ENCODE measurements at regions not wholly inside any gene's neighbourhood (a gene's known extent, or its start where the extent isn't known, plus 50 kb on each side); places are given as distances from the start of the nearest gene placed in this dataset.

DNA sequence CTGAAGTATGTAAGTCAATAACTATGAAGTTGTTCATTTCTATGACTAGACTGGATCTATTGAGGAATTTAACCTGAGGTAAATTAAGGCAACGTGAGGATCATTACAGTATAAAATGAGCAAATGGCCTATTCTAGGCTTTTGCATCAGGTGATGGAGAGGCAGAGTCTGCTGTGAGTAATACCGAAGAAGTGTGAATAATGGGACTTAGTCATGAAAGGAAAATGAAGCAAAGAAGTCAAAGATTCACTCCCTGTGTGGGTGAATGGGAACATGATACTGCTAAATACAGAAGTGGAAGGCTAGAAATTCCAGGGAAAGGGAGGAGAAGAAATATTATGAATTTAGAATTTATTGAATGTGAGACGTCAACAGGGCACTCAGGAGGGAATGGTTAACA lies 774.1 kb downstream of the LIG4 start:
- no peak for TF ChIP-seq ZFX (IDR thresholded peaks at IDR 0.05)
- TF ChIP-seq, protein P1, sequence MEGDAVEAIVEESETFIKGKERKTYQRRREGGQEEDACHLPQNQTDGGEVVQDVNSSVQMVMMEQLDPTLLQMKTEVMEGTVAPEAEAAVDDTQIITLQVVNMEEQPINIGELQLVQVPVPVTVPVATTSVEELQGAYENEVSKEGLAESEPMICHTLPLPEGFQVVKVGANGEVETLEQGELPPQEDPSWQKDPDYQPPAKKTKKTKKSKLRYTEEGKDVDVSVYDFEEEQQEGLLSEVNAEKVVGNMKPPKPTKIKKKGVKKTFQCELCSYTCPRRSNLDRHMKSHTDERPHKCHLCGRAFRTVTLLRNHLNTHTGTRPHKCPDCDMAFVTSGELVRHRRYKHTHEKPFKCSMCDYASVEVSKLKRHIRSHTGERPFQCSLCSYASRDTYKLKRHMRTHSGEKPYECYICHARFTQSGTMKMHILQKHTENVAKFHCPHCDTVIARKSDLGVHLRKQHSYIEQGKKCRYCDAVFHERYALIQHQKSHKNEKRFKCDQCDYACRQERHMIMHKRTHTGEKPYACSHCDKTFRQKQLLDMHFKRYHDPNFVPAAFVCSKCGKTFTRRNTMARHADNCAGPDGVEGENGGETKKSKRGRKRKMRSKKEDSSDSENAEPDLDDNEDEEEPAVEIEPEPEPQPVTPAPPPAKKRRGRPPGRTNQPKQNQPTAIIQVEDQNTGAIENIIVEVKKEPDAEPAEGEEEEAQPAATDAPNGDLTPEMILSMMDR (conservative IDR thresholded peaks at IDR 0.05): no peak
- no peak overlapping the region for H3K27ac ChIP-seq

- TF ChIP-seq, protein P1 (conservative IDR thresholded peaks at IDR 0.05): no peak
- no peak for TF ChIP-seq ZFX (IDR thresholded peaks at IDR 0.05)
- H3K27ac ChIP-seq: no peak overlapping the region
Measured at GRCh38 chr13:107438251-107438650, 777.1 kb downstream of the LIG4 start.

- no peak for TF ChIP-seq ZFX (IDR thresholded peaks at IDR 0.05)
- TF ChIP-seq, protein P1 (conservative IDR thresholded peaks at IDR 0.05): no peak
- H3K27ac ChIP-seq: no peak overlapping the region
Measured at GRCh38 chr13:107434347-107434746, 781.0 kb downstream of the LIG4 start.

DNA sequence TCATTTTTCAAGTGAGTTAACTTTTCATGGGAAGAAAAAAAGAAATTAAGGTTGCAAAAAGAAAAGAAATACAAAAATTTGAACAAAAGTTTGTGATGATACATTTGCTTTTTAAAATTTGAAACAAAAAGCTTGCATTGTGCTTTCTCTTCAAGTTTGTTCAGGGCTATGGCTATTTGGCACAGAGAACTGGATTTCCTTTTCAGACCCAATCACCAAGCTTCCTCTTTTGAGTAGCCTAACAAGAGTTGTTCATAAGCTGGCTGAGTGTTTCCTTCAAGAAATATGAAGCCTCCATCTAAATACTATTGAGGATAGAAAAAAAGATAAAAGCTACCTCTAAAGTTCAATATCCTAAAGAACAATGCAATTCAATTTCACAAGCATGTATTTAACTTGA lies 787.8 kb downstream of the LIG4 start:
- H3K27ac ChIP-seq: no peak overlapping the region

GRCh38 chr13:107422421-107422820 lies 792.9 kb downstream of the LIG4 start:
- TF ChIP-seq ZFX (IDR thresholded peaks at IDR 0.05): no peak
- TF ChIP-seq, protein P1 (conservative IDR thresholded peaks at IDR 0.05): no peak
- H3K27ac ChIP-seq: no peak overlapping the region

More for the DNA sequence above, 787.8 kb downstream of the LIG4 start:
- no peak for TF ChIP-seq ZFX (IDR thresholded peaks at IDR 0.05)
- TF ChIP-seq, protein P1 (conservative IDR thresholded peaks at IDR 0.05): no peak

GRCh38 chr13:107421951-107422350 lies 793.4 kb downstream of the LIG4 start:
- no peak overlapping the region for H3K27ac ChIP-seq
- no peak for TF ChIP-seq ZFX (IDR thresholded peaks at IDR 0.05)
- TF ChIP-seq, protein P1 (conservative IDR thresholded peaks at IDR 0.05): no peak

GRCh38 chr13:107421028-107421427 lies 794.3 kb downstream of the LIG4 start:
- TF ChIP-seq, protein P1 (conservative IDR thresholded peaks at IDR 0.05): no peak
- TF ChIP-seq ZFX (IDR thresholded peaks at IDR 0.05): no peak
- no peak overlapping the region for H3K27ac ChIP-seq

Data from C4-2B (cell line).